IPS-18c (cell line): ENCODE measurements at regions not wholly inside any gene's neighbourhood (a gene's known extent, or its start where the extent isn't known, plus 50 kb on each side); places are given as distances from the start of the nearest gene placed in this dataset.

Experiments
- H3K4me3 ChIP-seq: 2 replicates; pipeline ENCODE4 v1.7.0; 2013; ENCODE audit warnings: low read depth, mild to moderate bottlenecking, low read length, moderate library complexity; ENCODE audit not compliant: insufficient read depth
- H3K9me3 ChIP-seq: one replicate; pipeline ENCODE4 v1.6.1; 2013; ENCODE audit warnings: mild to moderate bottlenecking, low read length, moderate library complexity; ENCODE audit not compliant: control insufficient read depth, insufficient read depth

GRCh38 chr10:44237364-44238049 lies 147.4 kb downstream of the CXCL12 start:
- Histone ChIP-seq H3K4me3 (no peak overlapping the region), H3K9me3 (no peaks in the 10 kb centered on the region)

GRCh38 chr10:44235363-44235762 lies 149.5 kb downstream of the CXCL12 start:
- Histone ChIP-seq H3K4me3 (no peak overlapping the region), H3K9me3 (no peaks in the 10 kb centered on the region)

- H3K4me3 ChIP-seq = no peak overlapping the region
- no peaks in the 10 kb centered on the region for H3K9me3 ChIP-seq
These were observed 150.4 kb downstream of the CXCL12 start for GRCh38 chr10:44234483-44234875.

- Histone ChIP-seq H3K9me3 (no peaks in the 10 kb centered on the region), H3K4me3 (peak overlapping the region; percentile 40)
These were observed 151.1 kb downstream of the CXCL12 start for GRCh38 chr10:44233561-44234482.

- H3K4me3 ChIP-seq = no peak overlapping the region
- H3K9me3 ChIP-seq = peaks cover 7% of the 10 kb centered on the region
These were observed 167.6 kb downstream of the CXCL12 start for GRCh38 chr10:44217274-44217820.

GRCh38 chr10:44216073-44216472 lies 168.8 kb downstream of the CXCL12 start:
- Histone ChIP-seq H3K9me3 (peaks cover 7% of the 10 kb centered on the region), H3K4me3 (no peak overlapping the region)

- H3K4me3 ChIP-seq = no peak overlapping the region
- no peaks in the 10 kb centered on the region for H3K9me3 ChIP-seq
These were observed 175.1 kb downstream of the CXCL12 start for GRCh38 chr10:44209811-44210210.

- Histone ChIP-seq H3K9me3 (peaks cover 3% of the 10 kb centered on the region), H3K4me3 (no peak overlapping the region)
These were observed 177.7 kb downstream of the CXCL12 start for GRCh38 chr10:44207160-44207559.

- Histone ChIP-seq H3K4me3 (no peak overlapping the region), H3K9me3 (peaks cover 3% of the 10 kb centered on the region)
These were observed 178.6 kb downstream of the CXCL12 start for GRCh38 chr10:44206127-44206818.

GRCh38 chr10:44205067-44205466 lies 179.8 kb downstream of the CXCL12 start:
- Histone ChIP-seq H3K4me3 (no peak overlapping the region), H3K9me3 (peaks cover 3% of the 10 kb centered on the region)

- no peak overlapping the region for H3K4me3 ChIP-seq
- peaks cover 3% of the 10 kb centered on the region for H3K9me3 ChIP-seq
These were observed 181.4 kb downstream of the CXCL12 start for GRCh38 chr10:44203535-44203934.

GRCh38 chr10:44202952-44203351 lies 181.9 kb downstream of the CXCL12 start:
- peaks cover 3% of the 10 kb centered on the region for H3K9me3 ChIP-seq
- no peak overlapping the region for H3K4me3 ChIP-seq

- H3K9me3 ChIP-seq = peaks cover 3% of the 10 kb centered on the region
- no peak overlapping the region for H3K4me3 ChIP-seq
These were observed 183.2 kb downstream of the CXCL12 start for GRCh38 chr10:44201656-44202055.

- no peak overlapping the region for H3K4me3 ChIP-seq
- peaks cover 3% of the 10 kb centered on the region for H3K9me3 ChIP-seq
These were observed 183.9 kb downstream of the CXCL12 start for GRCh38 chr10:44201011-44201410.

- peaks cover 3% of the 10 kb centered on the region for H3K9me3 ChIP-seq
These were observed 184.8 kb downstream of the CXCL12 start for GRCh38 chr10:44199991-44200655.

GRCh38 chr10:44199267-44199666 lies 185.6 kb downstream of the CXCL12 start:
- Histone ChIP-seq H3K4me3 (no peak overlapping the region), H3K9me3 (peaks cover 3% of the 10 kb centered on the region)

More at GRCh38 chr10:44199991-44200655, 184.8 kb downstream of the CXCL12 start:
- H3K4me3 ChIP-seq = no peak overlapping the region

GRCh38 chr10:44198780-44199097 lies 186.2 kb downstream of the CXCL12 start:
- peaks cover 3% of the 10 kb centered on the region for H3K9me3 ChIP-seq

More at GRCh38 chr10:44198780-44199097, 186.2 kb downstream of the CXCL12 start:
- H3K4me3 ChIP-seq = no peak overlapping the region
